ENCODE measurements at regions not wholly inside any gene's neighbourhood (a gene's known extent, or its start where the extent isn't known, plus 50 kb on each side); places are given as distances from the start of the nearest gene placed in this dataset.
A peak's percentile ranks its signal among the peaks of the same experiment; 100 is the strongest.
"Not testable (repeated sequence)": the region's sequence is repeated elsewhere in the genome, so short reads cannot be mapped to it uniquely, and the experiment has no call there.

DNA sequence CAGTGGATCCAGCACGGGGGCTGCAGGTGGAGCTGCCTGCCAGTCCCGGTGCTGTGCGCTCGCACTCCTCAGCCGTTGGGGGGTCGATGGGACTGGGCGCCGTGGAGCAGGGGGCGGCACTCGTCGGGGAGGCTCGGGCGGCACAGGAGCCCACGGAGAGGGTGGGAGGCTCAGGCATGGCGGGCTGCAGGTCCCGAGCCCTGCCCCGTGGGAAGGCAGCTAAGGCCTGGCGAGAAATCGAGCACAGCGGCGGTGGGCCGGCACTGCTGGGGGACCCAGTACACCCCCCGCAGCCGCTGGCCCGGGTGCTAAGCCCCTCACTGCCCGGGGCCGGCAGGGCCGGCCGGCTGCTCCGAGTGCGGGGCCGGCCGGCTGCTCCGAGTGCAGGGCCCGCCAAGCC lies 52.3 kb upstream of the MARK1 start:
- H3K4me2 ChIP-seq (ENCODE audit: low read depth, low read length); intact Hi-C loops (cut with micrococcal nuclease; ENCODE audit: unreplicated experiment); ATAC-seq; H3K79me2 ChIP-seq (ENCODE audit: insufficient read depth, low read length); H3K4me3 ChIP-seq (replicated peaks in 1 of 3; ENCODE audit: insufficient read depth in 1 of 3, low read depth in 2 of 3, low read length in 3 of 3); CTCF ChIA-PET (ENCODE audit: low intra/inter-chr PET ratio, low total read pairs); FAIRE-seq; in situ Hi-C loops (cut with HindIII; ENCODE audit: extremely low pct_ligation_motif_present, low pct_unique_long_range_greater_than_20kb); H3K27ac ChIP-seq (ENCODE audit: extremely low read length, insufficient read depth, low read length); BruUV-seq (replicated peaks); H3K4me1 ChIP-seq (ENCODE audit: insufficient read depth, low read length); DNase-seq (ENCODE audit: low spot score); H3K36me3 ChIP-seq (replicated peaks in 1 of 2; ENCODE audit: control insufficient read depth in 1 of 2, insufficient read depth in 2 of 2, low read length in 2 of 2); H4K20me1 ChIP-seq (ENCODE audit: insufficient read depth, low read length); H3K27me3 ChIP-seq (ENCODE audit: control insufficient read depth in 1 of 2, insufficient read depth in 2 of 2, low read length in 2 of 2); H3K9ac ChIP-seq (ENCODE audit: insufficient read depth, low read depth, low read length); POLR2A ChIA-PET; H2AFZ ChIP-seq (ENCODE audit: low read length); H3K9me3 ChIP-seq (ENCODE audit: low read length): not testable (repeated sequence)
- WGBS (ENCODE audit: low lambda C conversion rate): no CpG with 5 or more reads among the region's 35 CpGs

DNA sequence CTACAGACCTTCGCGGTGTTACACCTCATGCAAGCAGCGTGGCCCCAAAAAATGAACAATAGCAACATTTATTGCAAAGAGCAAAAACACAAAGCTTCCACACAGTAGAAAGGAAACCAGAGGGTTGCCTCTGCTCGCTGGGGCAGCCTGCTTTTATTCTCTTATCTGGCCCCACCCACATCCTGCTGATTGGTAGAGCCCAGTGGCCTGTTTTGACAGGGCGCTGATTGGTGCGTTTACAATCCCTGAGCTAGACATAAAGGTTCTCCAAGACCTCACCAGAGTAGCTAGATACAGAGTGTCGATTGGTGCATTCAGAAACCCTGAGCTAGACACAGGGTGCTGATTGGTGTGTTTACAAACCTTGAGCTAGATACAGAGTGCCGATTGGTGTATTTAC lies 52.8 kb upstream of the MARK1 start:
- TF ChIP-seq NFYB (CRISPR knock-in tag; IDR thresholded peaks at IDR 0.05): peak; percentile 47; the same call in 1 of the 2 replicates
- TF ChIP-seq NFYC (CRISPR knock-in tag; IDR thresholded peaks at IDR 0.05): peak; percentile 41
- H3K27ac ChIP-seq (ENCODE audit: extremely low read length, insufficient read depth, low read length); FAIRE-seq; BruUV-seq (replicated peaks); H2AFZ ChIP-seq (ENCODE audit: low read length); H4K20me1 ChIP-seq (ENCODE audit: insufficient read depth, low read length); DNase-seq (ENCODE audit: low spot score); in situ Hi-C loops (cut with HindIII; ENCODE audit: extremely low pct_ligation_motif_present, low pct_unique_long_range_greater_than_20kb); H3K79me2 ChIP-seq (ENCODE audit: insufficient read depth, low read length); POLR2A ChIA-PET; H3K9ac ChIP-seq (ENCODE audit: insufficient read depth, low read depth, low read length); CTCF ChIA-PET (ENCODE audit: low intra/inter-chr PET ratio, low total read pairs); ATAC-seq; H3K4me2 ChIP-seq (ENCODE audit: low read depth, low read length); H3K4me3 ChIP-seq (replicated peaks in 1 of 3; ENCODE audit: insufficient read depth in 1 of 3, low read depth in 2 of 3, low read length in 3 of 3); intact Hi-C loops (cut with micrococcal nuclease; ENCODE audit: unreplicated experiment); H3K4me1 ChIP-seq (ENCODE audit: insufficient read depth, low read length); H3K36me3 ChIP-seq (replicated peaks in 1 of 2; ENCODE audit: control insufficient read depth in 1 of 2, insufficient read depth in 2 of 2, low read length in 2 of 2); H3K27me3 ChIP-seq (ENCODE audit: control insufficient read depth in 1 of 2, insufficient read depth in 2 of 2, low read length in 2 of 2); H3K9me3 ChIP-seq (ENCODE audit: low read length): not testable (repeated sequence)
- 50% methylated on average over 7 of the region's 8 CpGs for WGBS (ENCODE audit: low lambda C conversion rate)

DNA sequence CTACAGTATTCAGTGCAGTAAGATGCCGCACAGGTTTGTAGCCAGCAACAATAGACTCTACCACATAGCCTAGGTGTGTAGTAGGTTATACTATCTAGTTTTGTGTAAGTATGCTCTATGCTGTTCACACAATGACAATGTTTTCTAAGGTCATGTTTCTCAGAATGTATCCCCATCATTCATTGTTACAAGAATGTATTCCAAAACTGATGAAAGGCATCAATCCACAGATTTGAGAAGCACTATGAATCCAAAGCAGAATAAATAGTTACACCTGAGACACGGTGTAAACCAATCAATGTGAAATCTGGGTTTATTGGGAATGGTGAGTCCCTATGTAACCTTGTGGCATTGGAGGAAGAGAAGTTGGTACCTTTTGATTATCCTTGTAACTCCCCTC lies 54.5 kb upstream of the MARK1 start:
- ChIA-PET CTCF (ENCODE audit: low intra/inter-chr PET ratio, low total read pairs) (no interaction called here), POLR2A (no interaction called here)
- H4K20me1 ChIP-seq (ENCODE audit: insufficient read depth, low read length): no peaks in the 10 kb centered on the region
- H3K36me3 ChIP-seq (replicated peaks in 1 of 2; ENCODE audit: control insufficient read depth in 1 of 2, insufficient read depth in 2 of 2, low read length in 2 of 2): no peaks in the 10 kb centered on the region
- TF ChIP-seq HNRNPK (IDR thresholded peaks at IDR 0.05; ENCODE audit: low read depth, low read length, poor library complexity, severe bottlenecking) (no peak), SOX6 (IDR thresholded peaks at IDR 0.05) (no peak), SOX6 (CRISPR knock-in tag; IDR thresholded peaks at IDR 0.05) (no peak), FIP1L1 (IDR thresholded peaks at IDR 0.05; ENCODE audit: borderline replicate concordance, insufficient read depth, low read depth, low read length) (no peak)
- H2AFZ ChIP-seq (ENCODE audit: low read length): no peak overlapping the region
- no peak overlapping the region for H3K9ac ChIP-seq (ENCODE audit: insufficient read depth, low read depth, low read length)
- intact Hi-C loops (cut with micrococcal nuclease; ENCODE audit: unreplicated experiment) (no loop called here), in situ Hi-C loops (cut with HindIII; ENCODE audit: extremely low pct_ligation_motif_present, low pct_unique_long_range_greater_than_20kb) (no loop called here)
- ATAC-seq (no peak), DNase-seq (ENCODE audit: low spot score) (no peak), FAIRE-seq (no peak)
- H3K79me2 ChIP-seq (ENCODE audit: insufficient read depth, low read length): no peaks in the 10 kb centered on the region
- H3K9me3 ChIP-seq (ENCODE audit: low read length): no peaks in the 10 kb centered on the region
- H3K4me2 ChIP-seq (ENCODE audit: low read depth, low read length): no peak overlapping the region
- WGBS (ENCODE audit: low lambda C conversion rate): 27% methylated on average over 2 of the region's 2 CpGs
- H3K27ac ChIP-seq (ENCODE audit: extremely low read length, insufficient read depth, low read length): no peak overlapping the region
- H3K4me1 ChIP-seq (ENCODE audit: insufficient read depth, low read length): no peaks in the 10 kb centered on the region
- no peak overlapping the region for H3K4me3 ChIP-seq (replicated peaks in 1 of 3; ENCODE audit: insufficient read depth in 1 of 3, low read depth in 2 of 3, low read length in 3 of 3)
- no TSS peak for BruUV-seq (replicated peaks)
- no peaks in the 10 kb centered on the region; a peak in 1 of 5 replicates for H3K27me3 ChIP-seq (ENCODE audit: control insufficient read depth in 1 of 2, insufficient read depth in 2 of 2, low read length in 2 of 2)
